ENCODE measurements at regions not wholly inside any gene's neighbourhood (a gene's known extent, or its start where the extent isn't known, plus 50 kb on each side); places are given as distances from the start of the nearest gene placed in this dataset.
"Not testable (repeated sequence)": the region's sequence is repeated elsewhere in the genome, so short reads cannot be mapped to it uniquely, and the experiment has no call there.

DNA sequence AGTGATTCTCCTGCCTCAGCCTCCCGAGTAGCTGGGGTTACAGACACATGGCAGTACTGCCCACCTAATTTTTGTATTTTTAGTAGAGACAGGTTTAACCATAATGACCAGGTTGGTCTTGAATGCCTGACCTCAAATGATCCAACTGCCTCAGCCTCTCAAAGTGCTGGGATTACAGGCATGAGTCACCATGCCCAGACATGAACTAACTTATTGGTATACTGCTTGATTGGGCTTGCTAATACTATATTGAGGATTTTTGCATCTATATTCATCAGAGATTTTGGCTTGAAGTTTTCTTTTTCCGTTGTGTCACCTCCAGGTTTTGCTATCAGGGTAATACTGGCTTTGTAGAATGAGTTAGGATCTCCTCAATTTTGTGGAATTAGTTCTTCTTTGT, 706.1 kb upstream of the HS6ST1 start:
- no peak for DNase-seq (ENCODE audit: low read depth)

DNA sequence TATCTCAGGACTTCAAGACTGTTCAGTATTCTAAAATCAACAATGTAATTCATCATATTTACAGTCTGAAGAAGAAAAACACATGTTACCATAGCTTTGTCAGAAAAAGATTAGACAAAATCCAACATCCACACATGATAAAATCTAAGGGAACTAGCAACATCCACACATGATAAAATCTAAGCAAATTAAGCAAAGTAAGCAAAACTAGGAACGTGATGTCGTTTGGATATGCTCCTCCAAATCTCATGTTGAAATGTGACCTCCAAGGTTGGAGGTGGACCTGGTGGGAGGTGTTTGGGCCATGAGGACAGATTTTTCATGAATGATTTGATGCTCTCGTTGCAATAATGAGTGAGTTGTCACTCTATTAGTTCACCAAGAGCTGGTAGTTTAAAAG, 717.3 kb upstream of the HS6ST1 start:
- H3K4me3 ChIP-seq (ENCODE audit: low read length), result no peak overlapping the region
- DNase-seq (ENCODE audit: low read depth), result no peak
- TF ChIP-seq, protein P1, sequence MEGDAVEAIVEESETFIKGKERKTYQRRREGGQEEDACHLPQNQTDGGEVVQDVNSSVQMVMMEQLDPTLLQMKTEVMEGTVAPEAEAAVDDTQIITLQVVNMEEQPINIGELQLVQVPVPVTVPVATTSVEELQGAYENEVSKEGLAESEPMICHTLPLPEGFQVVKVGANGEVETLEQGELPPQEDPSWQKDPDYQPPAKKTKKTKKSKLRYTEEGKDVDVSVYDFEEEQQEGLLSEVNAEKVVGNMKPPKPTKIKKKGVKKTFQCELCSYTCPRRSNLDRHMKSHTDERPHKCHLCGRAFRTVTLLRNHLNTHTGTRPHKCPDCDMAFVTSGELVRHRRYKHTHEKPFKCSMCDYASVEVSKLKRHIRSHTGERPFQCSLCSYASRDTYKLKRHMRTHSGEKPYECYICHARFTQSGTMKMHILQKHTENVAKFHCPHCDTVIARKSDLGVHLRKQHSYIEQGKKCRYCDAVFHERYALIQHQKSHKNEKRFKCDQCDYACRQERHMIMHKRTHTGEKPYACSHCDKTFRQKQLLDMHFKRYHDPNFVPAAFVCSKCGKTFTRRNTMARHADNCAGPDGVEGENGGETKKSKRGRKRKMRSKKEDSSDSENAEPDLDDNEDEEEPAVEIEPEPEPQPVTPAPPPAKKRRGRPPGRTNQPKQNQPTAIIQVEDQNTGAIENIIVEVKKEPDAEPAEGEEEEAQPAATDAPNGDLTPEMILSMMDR (conservative IDR thresholded peaks at IDR 0.05; ENCODE audit: low read depth, low read length), result no peak

More for the DNA sequence above, 706.1 kb upstream of the HS6ST1 start:
- no peak overlapping the region for H3K4me3 ChIP-seq (ENCODE audit: low read length)
- TF ChIP-seq, protein P1 (conservative IDR thresholded peaks at IDR 0.05; ENCODE audit: low read depth, low read length), result no peak

DNA sequence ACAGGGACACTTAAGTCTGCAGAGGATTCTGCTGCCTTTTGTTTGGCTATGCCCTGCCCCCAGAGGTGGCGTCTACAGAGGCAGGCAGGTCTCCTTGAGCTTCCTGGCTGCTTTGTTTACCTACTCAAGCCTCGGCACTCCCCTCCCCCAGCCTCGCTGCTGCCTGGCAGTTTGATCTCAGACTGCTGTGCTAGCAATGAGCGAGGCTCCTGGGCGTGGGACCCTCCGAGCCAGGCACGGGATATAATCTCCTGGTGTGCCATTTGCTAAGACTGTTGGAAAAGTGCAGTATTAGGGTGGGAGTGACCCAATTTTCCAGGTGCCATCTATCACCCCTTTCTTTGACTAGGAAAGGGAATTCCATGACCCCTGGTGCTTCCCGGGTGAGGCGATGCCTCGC, 725.0 kb upstream of the HS6ST1 start:
- not testable (repeated sequence) for H3K4me3 ChIP-seq (ENCODE audit: low read length)

DNA sequence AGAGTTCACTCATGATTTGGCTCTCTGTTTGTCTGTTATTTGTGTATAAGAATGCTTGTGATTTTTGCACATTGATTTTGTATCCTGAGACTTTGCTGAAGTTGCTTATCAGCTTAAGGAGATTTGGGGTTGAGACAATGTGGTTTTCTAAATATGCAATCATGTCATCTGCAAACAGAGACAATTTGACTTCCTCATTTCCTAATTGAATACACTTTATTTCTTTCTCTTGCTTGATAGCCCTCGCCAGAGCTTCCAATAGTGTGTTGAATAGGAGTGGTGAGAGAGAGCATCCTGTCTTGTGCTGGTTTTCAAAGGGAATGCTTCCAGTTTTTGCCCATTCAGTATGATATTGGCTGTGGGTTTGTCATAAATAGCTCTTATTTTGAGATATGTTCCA, 727.8 kb upstream of the HS6ST1 start:
- not testable (repeated sequence) for H3K4me3 ChIP-seq (ENCODE audit: low read length); DNase-seq (ENCODE audit: low read depth)

More for the DNA sequence above, 725.0 kb upstream of the HS6ST1 start:
- not testable (repeated sequence) for DNase-seq (ENCODE audit: low read depth)

- TF ChIP-seq, protein P1 (conservative IDR thresholded peaks at IDR 0.05; ENCODE audit: low read depth, low read length), result no peak
- DNase-seq (ENCODE audit: low read depth), result no peak
- H3K4me3 ChIP-seq (ENCODE audit: low read length), result no peak overlapping the region
Measured at GRCh38 chr2:129050101-129050500, 731.4 kb upstream of the HS6ST1 start.

DNA sequence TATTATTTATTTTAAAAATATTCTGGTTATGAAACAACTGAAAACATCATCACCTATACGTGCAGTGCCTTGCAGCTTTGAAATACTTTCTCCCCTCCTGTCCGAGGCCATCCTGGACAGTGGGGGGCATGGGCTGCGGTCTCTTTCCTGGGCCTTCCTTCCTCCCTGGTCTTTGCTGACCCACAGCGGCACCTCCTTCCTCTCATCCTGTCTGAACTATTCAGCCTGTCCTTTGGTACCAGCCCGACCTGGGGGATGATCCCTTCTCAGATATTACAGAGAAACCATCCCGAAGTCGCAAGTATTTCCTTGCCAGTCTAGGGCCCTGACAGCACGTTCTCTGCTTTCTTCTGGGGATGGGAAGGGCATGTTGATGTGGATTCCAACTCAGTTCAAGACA, 736.6 kb upstream of the HS6ST1 start:
- TF ChIP-seq, protein P1 (conservative IDR thresholded peaks at IDR 0.05; ENCODE audit: low read depth, low read length), result no peak
- H3K4me3 ChIP-seq (ENCODE audit: low read length), result no peak overlapping the region
- no peak for DNase-seq (ENCODE audit: low read depth)

DNA sequence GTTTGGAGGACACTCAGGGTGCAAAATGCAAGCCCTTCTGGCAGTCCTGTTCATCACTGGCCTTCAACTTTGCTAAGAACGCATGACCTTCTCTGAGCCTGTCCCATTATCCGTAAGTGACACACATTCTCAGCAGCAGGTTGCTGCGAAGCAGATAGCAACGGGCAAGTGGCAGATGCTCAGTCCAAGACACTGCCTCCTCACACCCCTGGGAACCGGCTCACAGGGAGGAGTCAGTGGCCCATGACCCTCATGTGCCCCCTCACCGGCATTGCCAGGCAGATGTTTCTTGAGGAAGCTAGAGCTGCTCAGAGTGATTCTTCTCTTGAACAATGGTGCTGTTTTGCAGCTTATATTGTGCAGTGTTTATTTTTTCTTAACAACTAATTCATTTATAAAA, 737.2 kb upstream of the HS6ST1 start:
- no peak for DNase-seq (ENCODE audit: low read depth)
- H3K4me3 ChIP-seq (ENCODE audit: low read length), result no peak overlapping the region

DNA sequence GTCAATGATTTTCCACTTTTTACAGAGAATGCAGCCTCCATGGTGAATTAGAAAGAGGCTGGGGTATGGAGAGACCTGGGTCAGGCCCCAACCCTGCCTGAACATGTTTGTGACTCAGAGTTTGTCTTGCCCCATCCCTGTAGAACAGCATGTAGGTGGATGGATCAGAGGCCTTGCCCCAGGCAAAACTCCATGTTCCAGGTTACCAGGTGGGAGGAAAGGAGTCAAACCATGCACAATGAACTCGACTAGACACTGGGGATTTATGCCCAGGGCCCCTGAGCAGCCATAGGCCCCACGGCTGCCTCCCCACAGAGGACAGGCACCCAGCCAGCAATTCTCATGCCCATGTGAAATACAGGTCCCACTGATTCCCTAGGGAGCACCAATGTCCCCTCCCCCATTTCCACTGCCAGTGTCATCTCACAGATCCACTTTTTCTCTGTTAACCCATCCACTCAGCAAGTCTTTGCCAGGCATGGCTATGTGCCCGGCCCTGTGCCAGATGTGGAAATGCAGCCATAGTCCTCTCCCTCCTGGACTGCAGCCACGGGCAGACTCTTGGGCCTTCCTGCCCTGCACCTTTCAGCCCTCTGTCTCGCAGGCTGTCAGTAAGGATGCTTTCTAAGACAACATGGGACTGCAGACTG, 737.8 kb upstream of the HS6ST1 start:
- TF ChIP-seq, protein P1 (conservative IDR thresholded peaks at IDR 0.05; ENCODE audit: low read depth, low read length), result no peak
- H3K4me3 ChIP-seq (ENCODE audit: low read length), result no peak overlapping the region
- no peak for DNase-seq (ENCODE audit: low read depth)

More for the DNA sequence above, 737.2 kb upstream of the HS6ST1 start:
- TF ChIP-seq, protein P1 (conservative IDR thresholded peaks at IDR 0.05; ENCODE audit: low read depth, low read length), result no peak

All from retinal pigment epithelial cell (primary cell).